ENCODE measurements at regions not wholly inside any gene's neighbourhood (a gene's known extent, or its start where the extent isn't known, plus 50 kb on each side); places are given as distances from the start of the nearest gene placed in this dataset.

DNA sequence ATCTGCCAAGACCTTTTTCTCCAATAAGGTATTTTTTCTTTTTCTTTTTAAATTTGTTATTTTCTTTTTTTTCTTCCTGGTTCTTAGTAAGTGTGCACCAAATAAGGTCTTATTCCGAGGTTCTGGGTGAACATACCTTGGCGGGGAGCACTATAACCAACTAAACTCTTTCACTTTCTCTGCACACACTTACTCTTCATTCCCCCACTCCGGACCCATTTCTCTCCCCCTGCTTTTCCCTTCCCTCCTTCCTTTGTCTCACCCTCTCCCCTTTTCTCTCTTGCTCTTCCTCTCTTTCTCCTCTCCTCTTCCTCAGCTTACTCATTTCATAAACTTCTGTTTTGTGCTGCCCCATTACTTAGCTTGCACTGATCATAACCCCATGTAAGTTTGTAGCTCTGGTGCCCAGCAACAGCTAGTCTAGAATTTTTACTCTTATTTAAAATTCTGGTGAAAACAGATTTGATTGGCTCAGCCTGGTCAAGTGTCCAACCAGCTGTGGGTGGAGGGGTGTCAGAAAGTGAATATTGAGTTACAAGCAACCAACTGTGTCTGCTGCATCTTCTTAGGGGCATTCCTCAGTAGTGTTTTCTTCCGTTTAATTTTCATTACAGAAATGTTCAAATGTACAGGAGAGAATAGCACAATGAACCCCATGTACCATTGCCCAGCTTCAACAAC is 297.5 kb downstream of the SHQ1 start:
- Histone ChIP-seq H3K4me2 (ENCODE audit: insufficient read depth, low read length) (no peak overlapping the region), H3K27ac (ENCODE audit: insufficient read depth, low read depth, low read length) (no peak overlapping the region), H3K9me1 (replicated peaks; ENCODE audit: control insufficient read depth, extremely low read depth, insufficient read depth, low read length) (no peaks in the 10 kb centered on the region), H3K36me3 (ENCODE audit: control insufficient read depth in 2 of 2, extremely low read depth in 1 of 2, insufficient read depth in 2 of 2, low read length in 2 of 2) (no peaks in the 10 kb centered on the region), H3K9me3 (replicated peaks; ENCODE audit: control insufficient read depth, insufficient read depth, low read length) (no peaks in the 10 kb centered on the region), H3K79me2 (ENCODE audit: control insufficient read depth, insufficient read depth, low read length) (no peaks in the 10 kb centered on the region), H3K27me3 (ENCODE audit: control insufficient read depth in 2 of 2, insufficient read depth in 2 of 2, low read length in 2 of 2) (no peaks in the 10 kb centered on the region), H2AFZ (ENCODE audit: low read depth, low read length) (no peak overlapping the region), H3K4me1 (ENCODE audit: control insufficient read depth, extremely low read depth, insufficient read depth, low read length) (no peaks in the 10 kb centered on the region), H4K20me1 (replicated peaks; ENCODE audit: control insufficient read depth, extremely low read depth, insufficient read depth, low read length) (no peaks in the 10 kb centered on the region), H3K9ac (replicated peaks; ENCODE audit: extremely low read depth, insufficient read depth, low read length) (no peak overlapping the region), H3K4me3 (replicated peaks in 1 of 3; ENCODE audit: insufficient read depth in 1 of 3, low read depth in 1 of 3, low read length in 3 of 3) (no peak overlapping the region)
- TF ChIP-seq JUN (IDR thresholded peaks at IDR 0.05; ENCODE audit: borderline replicate concordance, insufficient read depth, insufficient read length, low read depth), result no peak
- dilution Hi-C loops (cut with MboI; ENCODE audit: extremely low pct_ligation_motif_present, low sequenced_read_pairs) (no loop called here), intact Hi-C loops (cut with micrococcal nuclease) (no loop called here)
- no TSS peak for BruUV-seq (replicated peaks)
- FAIRE-seq (no peak), DNase-seq (ENCODE audit: low read depth, low spot score) (no peak)
- ChIA-PET CTCF (interaction anchor here (0.7 kb wide), 1 partner anchor 9 kb away, joined by 3 read pairs; no protein-coding TSS in a partner anchor), POLR2A (no interaction called here)

DNA sequence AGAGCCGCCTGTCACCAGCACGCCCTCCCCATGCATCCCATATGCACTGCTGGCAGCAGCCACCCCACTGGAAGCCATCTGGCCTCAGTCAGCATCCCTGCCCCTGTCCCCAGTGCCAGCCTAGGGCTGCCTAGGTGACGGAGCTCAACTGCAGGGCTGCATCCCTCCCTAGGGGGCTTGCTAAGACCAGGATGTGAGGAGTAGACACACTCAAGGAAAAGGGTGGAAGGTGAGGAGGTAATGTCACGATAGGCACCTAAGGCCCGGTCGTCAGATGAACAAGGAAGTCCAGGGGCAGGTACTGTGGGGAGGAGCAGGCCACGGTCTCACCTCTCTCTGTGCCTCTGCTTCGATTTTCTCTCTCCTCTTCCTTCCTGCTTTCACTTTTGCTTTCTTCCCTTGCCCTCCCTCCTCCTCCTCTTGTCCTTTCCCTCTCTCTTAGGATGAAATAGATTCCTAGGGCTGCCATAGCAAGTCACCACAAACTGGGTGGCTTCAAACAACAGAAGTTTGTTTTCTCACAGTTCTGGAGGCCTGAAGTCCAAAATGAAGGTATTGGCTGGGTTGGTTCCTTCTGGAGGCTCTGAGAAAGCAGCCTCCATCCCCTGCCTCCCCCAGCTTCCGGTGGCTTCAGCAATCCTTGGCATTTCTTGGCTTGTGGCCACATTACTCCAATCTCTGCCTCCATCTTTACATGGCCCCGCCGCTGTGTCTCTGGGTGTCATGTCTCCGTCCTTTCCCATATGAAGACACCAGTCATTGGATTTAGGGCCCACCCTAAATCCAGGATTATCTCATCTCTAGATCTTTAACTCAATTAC is 298.3 kb downstream of the SHQ1 start:
- H2AFZ ChIP-seq (ENCODE audit: low read depth, low read length), result no peak overlapping the region
- H3K9me3 ChIP-seq (replicated peaks; ENCODE audit: control insufficient read depth, insufficient read depth, low read length), result no peaks in the 10 kb centered on the region
- no peaks in the 10 kb centered on the region for H3K36me3 ChIP-seq (ENCODE audit: control insufficient read depth in 2 of 2, extremely low read depth in 1 of 2, insufficient read depth in 2 of 2, low read length in 2 of 2)
- H3K4me3 ChIP-seq (replicated peaks in 1 of 3; ENCODE audit: insufficient read depth in 1 of 3, low read depth in 1 of 3, low read length in 3 of 3), result no peak overlapping the region
- no peaks in the 10 kb centered on the region for H3K9me1 ChIP-seq (replicated peaks; ENCODE audit: control insufficient read depth, extremely low read depth, insufficient read depth, low read length)
- H3K9ac ChIP-seq (replicated peaks; ENCODE audit: extremely low read depth, insufficient read depth, low read length), result no peak overlapping the region
- TF ChIP-seq, protein P1, sequence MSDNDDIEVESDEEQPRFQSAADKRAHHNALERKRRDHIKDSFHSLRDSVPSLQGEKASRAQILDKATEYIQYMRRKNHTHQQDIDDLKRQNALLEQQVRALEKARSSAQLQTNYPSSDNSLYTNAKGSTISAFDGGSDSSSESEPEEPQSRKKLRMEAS (IDR thresholded peaks at IDR 0.05; ENCODE audit: insufficient read depth, insufficient read length), result no peak
- TF ChIP-seq JUN (IDR thresholded peaks at IDR 0.05; ENCODE audit: borderline replicate concordance, insufficient read depth, insufficient read length, low read depth) (no peak), POLR2A (IDR thresholded peaks at IDR 0.05; ENCODE audit: low read depth, low read length) (no peak), MYC (IDR thresholded peaks at IDR 0.05; ENCODE audit: low read depth, low read length) (no peak), POLR2AphosphoS5 (IDR thresholded peaks at IDR 0.05; ENCODE audit: insufficient read depth, low read depth, low read length) (no peak), EZH2 (IDR thresholded peaks at IDR 0.05; ENCODE audit: borderline replicate concordance, low read depth, low read length, severe bottlenecking) (no peak), GATA2 (IDR thresholded peaks at IDR 0.05; ENCODE audit: insufficient read depth, insufficient read length, low read depth, low read length) (no peak), FOS (IDR thresholded peaks at IDR 0.05; ENCODE audit: borderline replicate concordance, insufficient read depth, low read length) (no peak)
- TF ChIP-seq, protein P2, sequence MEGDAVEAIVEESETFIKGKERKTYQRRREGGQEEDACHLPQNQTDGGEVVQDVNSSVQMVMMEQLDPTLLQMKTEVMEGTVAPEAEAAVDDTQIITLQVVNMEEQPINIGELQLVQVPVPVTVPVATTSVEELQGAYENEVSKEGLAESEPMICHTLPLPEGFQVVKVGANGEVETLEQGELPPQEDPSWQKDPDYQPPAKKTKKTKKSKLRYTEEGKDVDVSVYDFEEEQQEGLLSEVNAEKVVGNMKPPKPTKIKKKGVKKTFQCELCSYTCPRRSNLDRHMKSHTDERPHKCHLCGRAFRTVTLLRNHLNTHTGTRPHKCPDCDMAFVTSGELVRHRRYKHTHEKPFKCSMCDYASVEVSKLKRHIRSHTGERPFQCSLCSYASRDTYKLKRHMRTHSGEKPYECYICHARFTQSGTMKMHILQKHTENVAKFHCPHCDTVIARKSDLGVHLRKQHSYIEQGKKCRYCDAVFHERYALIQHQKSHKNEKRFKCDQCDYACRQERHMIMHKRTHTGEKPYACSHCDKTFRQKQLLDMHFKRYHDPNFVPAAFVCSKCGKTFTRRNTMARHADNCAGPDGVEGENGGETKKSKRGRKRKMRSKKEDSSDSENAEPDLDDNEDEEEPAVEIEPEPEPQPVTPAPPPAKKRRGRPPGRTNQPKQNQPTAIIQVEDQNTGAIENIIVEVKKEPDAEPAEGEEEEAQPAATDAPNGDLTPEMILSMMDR (IDR thresholded peaks at IDR 0.05; ENCODE audit: extremely low read depth in 1 of 2, insufficient read depth in 1 of 2, low read depth in 1 of 2, low read length in 2 of 2), result no peak
- ChIA-PET CTCF (no interaction called here), POLR2A (no interaction called here)
- no peak overlapping the region for H3K27ac ChIP-seq (ENCODE audit: insufficient read depth, low read depth, low read length)
- no peaks in the 10 kb centered on the region for H4K20me1 ChIP-seq (replicated peaks; ENCODE audit: control insufficient read depth, extremely low read depth, insufficient read depth, low read length)
- intact Hi-C loops (cut with micrococcal nuclease), result no loop called here
- no peaks in the 10 kb centered on the region for H3K4me1 ChIP-seq (ENCODE audit: control insufficient read depth, extremely low read depth, insufficient read depth, low read length)
- dilution Hi-C loops (cut with MboI; ENCODE audit: extremely low pct_ligation_motif_present, low sequenced_read_pairs), result no loop called here
- no peak overlapping the region for H3K4me2 ChIP-seq (ENCODE audit: insufficient read depth, low read length)
- no TSS peak for BruUV-seq (replicated peaks)
- no peaks in the 10 kb centered on the region for H3K79me2 ChIP-seq (ENCODE audit: control insufficient read depth, insufficient read depth, low read length)
- no peak for FAIRE-seq
- DNase-seq (ENCODE audit: low read depth, low spot score), result no peak
- no peaks in the 10 kb centered on the region for H3K27me3 ChIP-seq (ENCODE audit: control insufficient read depth in 2 of 2, insufficient read depth in 2 of 2, low read length in 2 of 2)

Data from endothelial cell of umbilical vein (primary cell).